GM23338 (cell line): ENCODE measurements at regions not wholly inside any gene's neighbourhood (a gene's known extent, or its start where the extent isn't known, plus 50 kb on each side); places are given as distances from the start of the nearest gene placed in this dataset.

ENCODE experiments used
- ATAC-seq: fragments of 200-7000 bp; cut with Tn5 transposase; 3 replicates; pipeline ENCODE4 v1.9.1; 2020
- DNase-seq: peaks from one replicate; pipeline ENCODE4 v3.0.0-alpha.2; 2015; ENCODE audit warnings: low spot score
- H2AFZ ChIP-seq: fragments of 200-600 bp; sonication (generic); 2 replicates; pipeline ENCODE4 v1.8.0; 2016; ENCODE audit warnings: antibody characterized with exemption, mild to moderate bottlenecking, moderate library complexity
- H3F3A ChIP-seq: fragments of 200-600 bp; sonication (generic); replicated peaks from 2 replicates; pipeline ENCODE4 v1.8.0; 2017; ENCODE audit warnings: antibody characterized with exemption, mixed run types, low read depth
- H3K27ac ChIP-seq: fragments of 200-600 bp; sonication (generic); 2 replicates; pipeline ENCODE4 v1.6.1; 2016; ENCODE audit warnings: low read depth
- H3K27me3 ChIP-seq: fragments of 200-600 bp; sonication (generic); 2 replicates; pipeline ENCODE4 v1.8.0; 2016; ENCODE audit warnings: mild to moderate bottlenecking, mixed run types, moderate library complexity; ENCODE audit not compliant: insufficient read depth
- H3K36me3 ChIP-seq: fragments of 200-600 bp; sonication (generic); 2 replicates; pipeline ENCODE4 v1.8.0; 2016; ENCODE audit warnings: mild to moderate bottlenecking; ENCODE audit not compliant: insufficient read depth
- H3K4me1 ChIP-seq: fragments of 200-600 bp; sonication (generic); 2 replicates; pipeline ENCODE4 v1.8.0; 2016; ENCODE audit warnings: mild to moderate bottlenecking, moderate library complexity; ENCODE audit not compliant: insufficient read depth
- H3K4me2 ChIP-seq: fragments of 200-600 bp; sonication (generic); 2 replicates; pipeline ENCODE4 v1.7.1; 2017; ENCODE audit warnings: mixed run types
- H3K4me3 ChIP-seq: fragments of 200-600 bp; sonication (generic); 2 replicates; pipeline ENCODE4 v1.6.1; 2016; ENCODE audit warnings: mixed run types
- H3K79me2 ChIP-seq: fragments of 200-600 bp; sonication (generic); replicated peaks from 2 replicates; pipeline ENCODE4 v1.8.0; 2017; ENCODE audit warnings: mild to moderate bottlenecking; ENCODE audit not compliant: insufficient read depth
- H3K9me2 ChIP-seq: fragments of 200-600 bp; sonication (generic); 2 replicates; pipeline ENCODE4 v1.8.0; 2017; ENCODE audit not compliant: insufficient read depth
- H4K20me1 ChIP-seq: fragments of 200-600 bp; sonication (generic); replicated peaks from 2 replicates; pipeline ENCODE4 v1.8.0; 2017; ENCODE audit warnings: mild to moderate bottlenecking; ENCODE audit not compliant: insufficient read depth
- H3K27ac Mint-ChIP-seq: 2 replicates; pipeline ENCODE4 v1.8.0; 2020; ENCODE audit warnings: inconsistent platforms, mild to moderate bottlenecking, moderate library complexity, mixed read lengths
- H3K27me3 Mint-ChIP-seq: 3 replicates; pipeline ENCODE4 v1.8.0; 2022; ENCODE audit warnings: low read depth, mild to moderate bottlenecking, moderate library complexity, mixed read lengths, inconsistent platforms; ENCODE audit not compliant: insufficient read depth, poor library complexity
- H3K36me3 Mint-ChIP-seq: 3 replicates; pipeline ENCODE4 v1.8.0; 2021; ENCODE audit warnings: low read depth, mild to moderate bottlenecking, inconsistent platforms, moderate library complexity, mixed read lengths
- H3K4me1 Mint-ChIP-seq: 3 replicates; pipeline ENCODE4 v1.8.0; 2020; ENCODE audit warnings: mild to moderate bottlenecking, inconsistent platforms, mixed read lengths
- H3K4me3 Mint-ChIP-seq: 3 replicates; pipeline ENCODE4 v1.8.0; 2021; ENCODE audit warnings: moderate library complexity, mild to moderate bottlenecking, inconsistent platforms, mixed read lengths
- H3K9me3 Mint-ChIP-seq: 3 replicates; pipeline ENCODE4 v1.8.0; 2020; ENCODE audit warnings: moderate library complexity, mild to moderate bottlenecking, inconsistent platforms, mixed read lengths
- CREB1 ChIP-seq: fragments of 250-450 bp; sonication (Bioruptor Pico); IDR thresholded peaks from 2 replicates; pipeline ENCODE4 v1.5.0; 2020; ENCODE audit warnings: low read depth, mild to moderate bottlenecking, moderate library complexity
- CTCF ChIP-seq, 2 experiments: fragments of 200-600 bp in 1 of 2; sonication (generic) in 1 of 2; conservative IDR thresholded peaks; 2 replicates each; pipeline versions ENCODE4 v1.5.1 to v1.6.1; 2016 to 2017; ENCODE audit warnings: antibody characterized with exemption in 2 of 2, low read depth in 2 of 2, mild to moderate bottlenecking in 2 of 2, moderate library complexity in 1 of 2
- ETS1 ChIP-seq: IDR thresholded peaks from 2 replicates; pipeline ENCODE4 v1.6.1; 2016; ENCODE audit warnings: antibody characterized with exemption
- EZH2 ChIP-seq: fragments of 200-600 bp; sonication (generic); IDR thresholded peaks from one replicate; pipeline ENCODE4 v1.8.0; 2017; ENCODE audit warnings: antibody characterized with exemption, mild to moderate bottlenecking, low read depth; ENCODE audit not compliant: unreplicated experiment
- EZH2phosphoT487 ChIP-seq: fragments of 200-600 bp; sonication (generic); IDR thresholded peaks from one replicate; pipeline ENCODE4 v1.8.1; 2018; ENCODE audit warnings: antibody characterized with exemption; ENCODE audit not compliant: unreplicated experiment
- JUNB ChIP-seq: IDR thresholded peaks from one replicate; pipeline ENCODE4 v1.6.1; 2016; ENCODE audit warnings: antibody characterized with exemption; ENCODE audit not compliant: unreplicated experiment
- NANOG ChIP-seq: IDR thresholded peaks from 2 replicates; pipeline ENCODE4 v1.6.1; 2016; ENCODE audit warnings: antibody characterized with exemption, borderline replicate concordance
- POLR2AphosphoS5 ChIP-seq: IDR thresholded peaks from 2 replicates; pipeline ENCODE4 v1.6.1; 2016; ENCODE audit warnings: antibody characterized with exemption, low read depth
- REST ChIP-seq: IDR thresholded peaks from one replicate; pipeline ENCODE4 v1.6.1; 2018; ENCODE audit warnings: antibody characterized with exemption; ENCODE audit not compliant: unreplicated experiment
- STAT1 ChIP-seq: IDR thresholded peaks from one replicate; pipeline ENCODE4 v1.6.1; 2016; ENCODE audit warnings: antibody characterized with exemption; ENCODE audit not compliant: unreplicated experiment
- ZNF331 ChIP-seq: fragments of 250-450 bp; sonication (Bioruptor Pico); IDR thresholded peaks from 2 replicates; pipeline ENCODE4 v1.5.0; 2020; ENCODE audit warnings: low read depth, mild to moderate bottlenecking, moderate library complexity

- TF ChIP-seq CTCF (conservative IDR thresholded peaks at IDR 0.05; ENCODE audit: low read depth in 2 of 2) (no peak), EZH2 (no peak), JUNB (no peak), ETS1 (no peak), REST (no peak), ZNF331 (CRISPR knock-in tag) (no peak), CREB1 (CRISPR knock-in tag) (no peak), EZH2phosphoT487 (no peak), NANOG (no peak)
These were observed 101.3 kb downstream of the C9orf152 start (continued) for GRCh38 chr9:110106661-110107060.

- H3K27me3 ChIP-seq: no peaks in the 10 kb centered on the region
- peaks cover 54% of the 10 kb centered on the region for H3K4me1 ChIP-seq
- H3K4me3 Mint-ChIP-seq: no peak overlapping the region
- no peaks in the 10 kb centered on the region for H3K36me3 ChIP-seq
- H3K27ac ChIP-seq: no peak overlapping the region
- peak; percentile 64 for DNase-seq
- H3K9me2 ChIP-seq: no peaks in the 10 kb centered on the region
- no peak overlapping the region for H3K27ac Mint-ChIP-seq
- H3K27me3 Mint-ChIP-seq: no peaks in the 10 kb centered on the region
- peak; percentile 59 for ATAC-seq
- peaks cover 64% of the 10 kb centered on the region for H3K79me2 ChIP-seq
- no peak overlapping the region for H2AFZ ChIP-seq
- H3F3A ChIP-seq: no peaks in the 10 kb centered on the region
- H3K4me1 Mint-ChIP-seq: peaks cover 65% of the 10 kb centered on the region
- no peaks in the 10 kb centered on the region for H3K36me3 Mint-ChIP-seq
- H3K4me3 ChIP-seq: no peak overlapping the region
- no peaks in the 10 kb centered on the region for H4K20me1 ChIP-seq
- H3K9me3 Mint-ChIP-seq: no peaks in the 10 kb centered on the region; the same call in 2 of the 3 replicates
- no peak overlapping the region for H3K4me2 ChIP-seq
- TF ChIP-seq REST: no peak
- TF ChIP-seq CREB1 (CRISPR knock-in tag): no peak
- no peak for TF ChIP-seq POLR2AphosphoS5
- TF ChIP-seq STAT1: no peak
- no peak for TF ChIP-seq ZNF331 (CRISPR knock-in tag)
- no peak for TF ChIP-seq EZH2phosphoT487
- no peak for TF ChIP-seq JUNB
- TF ChIP-seq NANOG: no peak
- TF ChIP-seq ETS1: no peak
- no peak for TF ChIP-seq CTCF (conservative IDR thresholded peaks at IDR 0.05; ENCODE audit: low read depth in 2 of 2)
These were observed 98.4 kb downstream of the C9orf152 start for GRCh38 chr9:110109333-110110092.
